DND-41 (cell line): ENCODE measurements at regions not wholly inside any gene's neighbourhood (a gene's known extent, or its start where the extent isn't known, plus 50 kb on each side); places are given as distances from the start of the nearest gene placed in this dataset.

Source experiments
- ATAC-seq: fragments of 200-7000 bp; cut with Tn5 transposase; 3 replicates; pipeline ENCODE4 v1.9.1; 2021; ENCODE audit warnings: low read depth; ENCODE audit not compliant: insufficient read depth
- DNase-seq: peaks from one replicate; pipeline ENCODE4 v3.0.0-alpha.2; 2020
- H2AFZ ChIP-seq: 2 replicates; pipeline ENCODE4 v1.6.0; 2012; ENCODE audit warnings: low read depth, low read length
- H3K27ac ChIP-seq: 2 replicates; pipeline ENCODE4 v1.5.1; 2012; ENCODE audit warnings: low read length, inconsistent platforms
- H3K27me3 ChIP-seq: fragments of 200-600 bp; sonication (generic); 2 replicates; pipeline ENCODE4 v1.6.0; 2012; ENCODE audit warnings: low read length, mild to moderate bottlenecking, inconsistent platforms; ENCODE audit not compliant: insufficient read depth, poor library complexity
- H3K36me3 ChIP-seq: 2 replicates; pipeline ENCODE4 v1.5.1; 2012; ENCODE audit warnings: low read length, inconsistent platforms; ENCODE audit not compliant: insufficient read depth
- H3K4me1 ChIP-seq: 2 replicates; pipeline ENCODE4 v1.5.1; 2012; ENCODE audit warnings: mild to moderate bottlenecking, low read length; ENCODE audit not compliant: insufficient read depth
- H3K4me2 ChIP-seq: 2 replicates; pipeline ENCODE4 v1.6.0; 2012; ENCODE audit warnings: mild to moderate bottlenecking, moderate library complexity, low read length, inconsistent platforms; ENCODE audit not compliant: insufficient read depth
- H3K4me3 ChIP-seq, 2 experiments: fragments of 200-600 bp in 1 of 2; shearing (Covaris generic) in 1 of 2; 2 replicates each; pipeline ENCODE4 v1.5.1; 2012 to 2016; ENCODE audit warnings: inconsistent platforms in 2 of 2, low read length in 2 of 2, mild to moderate bottlenecking in 2 of 2, low read depth in 1 of 2, moderate library complexity in 1 of 2
- H3K79me2 ChIP-seq: 2 replicates; pipeline ENCODE4 v1.6.0; 2012; ENCODE audit warnings: low read length, inconsistent platforms; ENCODE audit not compliant: insufficient read depth
- H3K9ac ChIP-seq: 2 replicates; pipeline ENCODE4 v1.6.0; 2012; ENCODE audit warnings: low read depth, mild to moderate bottlenecking, inconsistent platforms, low read length, moderate library complexity
- H3K9me3 ChIP-seq: 2 replicates; pipeline ENCODE4 v1.5.1; 2012; ENCODE audit warnings: low read length, moderate library complexity, mild to moderate bottlenecking, inconsistent platforms; ENCODE audit not compliant: insufficient read depth, severe bottlenecking
- H4K20me1 ChIP-seq: 2 replicates; pipeline ENCODE4 v1.6.0; 2012; ENCODE audit warnings: low read length; ENCODE audit not compliant: insufficient read depth
- CTCF ChIP-seq: IDR thresholded peaks from 2 replicates; pipeline ENCODE4 v1.5.1; 2012; ENCODE audit warnings: borderline replicate concordance, low read length, moderate library complexity, mild to moderate bottlenecking; ENCODE audit not compliant: poor library complexity, severe bottlenecking; ENCODE audit errors: extremely low read depth
- EZH2 ChIP-seq: IDR thresholded peaks from 3 replicates; pipeline ENCODE4 v1.6.1; 2012; ENCODE audit warnings: borderline replicate concordance, low read depth, mild to moderate bottlenecking, moderate library complexity, low read length, inconsistent platforms; ENCODE audit not compliant: severe bottlenecking

DNA sequence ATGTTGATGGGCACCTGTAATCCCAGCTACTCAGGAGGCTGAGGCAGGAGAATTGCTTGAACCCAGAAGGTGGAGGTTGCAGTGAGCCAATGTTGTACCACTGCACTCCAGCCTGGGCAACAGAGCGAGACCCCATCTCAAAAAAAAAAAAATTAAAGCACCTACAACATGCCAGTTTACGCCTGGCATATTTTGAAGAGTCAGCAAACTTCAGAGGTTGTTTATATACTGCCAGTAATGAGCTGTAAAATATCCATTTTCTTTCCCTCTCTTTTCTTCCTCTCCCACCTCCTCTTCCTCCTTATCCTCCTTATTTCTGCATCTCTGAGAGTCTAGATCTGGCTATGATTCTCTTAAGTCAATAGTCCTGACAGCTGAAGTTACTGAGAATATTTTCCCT lies 556.5 kb upstream of the LARGE1 start:
- TF ChIP-seq EZH2 (no peak), CTCF (no peak)
- Histone ChIP-seq H2AFZ (no peak overlapping the region), H3K79me2 (no peaks in the 10 kb centered on the region), H3K27ac (no peak overlapping the region), H3K9ac (no peak overlapping the region), H4K20me1 (no peaks in the 10 kb centered on the region), H3K27me3 (no peaks in the 10 kb centered on the region), H3K4me3 (no peak overlapping the region), H3K36me3 (no peaks in the 10 kb centered on the region), H3K9me3 (no peaks in the 10 kb centered on the region), H3K4me1 (no peaks in the 10 kb centered on the region), H3K4me2 (no peak overlapping the region)
- DNase-seq (no peak), ATAC-seq (no peak)

- H3K79me2 ChIP-seq = no peaks in the 10 kb centered on the region
- no peak overlapping the region for H3K4me2 ChIP-seq
- no peaks in the 10 kb centered on the region for H3K36me3 ChIP-seq
- H3K27ac ChIP-seq = no peak overlapping the region
- TF ChIP-seq CTCF = no peak
- no peak for TF ChIP-seq EZH2
- ATAC-seq (no peak), DNase-seq (no peak)
- H3K4me3 ChIP-seq = no peak overlapping the region
- no peaks in the 10 kb centered on the region for H3K9me3 ChIP-seq
- no peaks in the 10 kb centered on the region for H4K20me1 ChIP-seq
- no peaks in the 10 kb centered on the region for H3K27me3 ChIP-seq
- H3K4me1 ChIP-seq = no peaks in the 10 kb centered on the region
- no peak overlapping the region for H3K9ac ChIP-seq
- no peak overlapping the region for H2AFZ ChIP-seq
These were observed 560.8 kb upstream of the LARGE1 start for GRCh38 chr22:34481090-34481489.

DNA sequence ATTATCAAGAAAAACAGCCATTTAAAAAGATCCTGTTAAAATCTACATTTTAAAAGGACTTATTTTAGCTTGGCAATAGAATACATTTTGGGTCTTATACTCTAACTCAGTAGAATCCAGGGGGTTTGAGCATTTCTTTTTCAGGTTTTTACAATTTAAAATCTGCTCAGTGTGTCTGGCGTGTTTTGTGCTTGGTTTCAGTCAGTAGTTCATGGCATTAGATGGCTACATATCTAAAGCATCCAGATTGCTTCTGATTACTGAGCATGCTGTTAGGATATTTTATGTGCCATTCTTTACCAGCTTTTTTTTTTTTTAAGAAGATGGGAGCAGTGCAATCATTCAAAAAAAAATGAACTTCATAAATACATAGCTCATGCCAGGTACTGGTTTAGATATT lies 566.1 kb upstream of the LARGE1 start:
- Histone ChIP-seq H3K79me2 (no peaks in the 10 kb centered on the region), H3K9me3 (no peaks in the 10 kb centered on the region), H4K20me1 (no peaks in the 10 kb centered on the region), H3K36me3 (no peaks in the 10 kb centered on the region), H3K9ac (no peak overlapping the region), H3K27ac (no peak overlapping the region), H3K4me1 (no peaks in the 10 kb centered on the region), H2AFZ (no peak overlapping the region), H3K27me3 (no peaks in the 10 kb centered on the region), H3K4me2 (no peak overlapping the region), H3K4me3 (no peak overlapping the region)
- ATAC-seq = no peak
- TF ChIP-seq CTCF (no peak), EZH2 (no peak)
- DNase-seq = no peak

DNA sequence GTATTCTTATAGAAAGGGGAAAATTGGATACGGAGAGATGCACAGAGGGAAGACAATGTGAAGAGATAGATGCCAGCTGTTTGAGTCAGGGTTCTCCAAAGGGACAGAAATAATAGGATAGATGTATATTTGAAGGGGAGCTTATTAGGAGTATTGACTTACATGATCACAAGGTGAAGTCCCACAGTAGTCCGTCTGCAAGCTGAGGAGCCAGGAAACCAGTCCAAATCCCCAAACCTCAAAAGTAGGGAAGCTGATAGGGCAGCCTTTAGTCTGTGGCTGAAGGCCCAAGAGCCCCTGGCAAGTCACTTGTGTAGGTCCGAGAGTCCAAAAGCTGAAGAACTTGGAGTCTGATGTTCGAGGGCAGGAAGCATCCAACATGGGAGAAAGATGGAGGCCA lies 569.6 kb upstream of the LARGE1 start:
- H2AFZ ChIP-seq = no peak overlapping the region
- H3K9ac ChIP-seq = no peak overlapping the region
- H3K4me1 ChIP-seq = no peaks in the 10 kb centered on the region
- H4K20me1 ChIP-seq = no peaks in the 10 kb centered on the region
- H3K4me3 ChIP-seq = no peak overlapping the region
- TF ChIP-seq CTCF (no peak), EZH2 (no peak)
- H3K36me3 ChIP-seq = no peaks in the 10 kb centered on the region
- H3K27ac ChIP-seq = no peak overlapping the region
- H3K9me3 ChIP-seq = no peaks in the 10 kb centered on the region
- DNase-seq (no peak), ATAC-seq (no peak)
- H3K4me2 ChIP-seq = no peak overlapping the region
- no peaks in the 10 kb centered on the region for H3K79me2 ChIP-seq
- no peaks in the 10 kb centered on the region for H3K27me3 ChIP-seq
